ENCODE measurements at regions not wholly inside any gene's neighbourhood (a gene's known extent, or its start where the extent isn't known, plus 50 kb on each side); places are given as distances from the start of the nearest gene placed in this dataset.

DNA sequence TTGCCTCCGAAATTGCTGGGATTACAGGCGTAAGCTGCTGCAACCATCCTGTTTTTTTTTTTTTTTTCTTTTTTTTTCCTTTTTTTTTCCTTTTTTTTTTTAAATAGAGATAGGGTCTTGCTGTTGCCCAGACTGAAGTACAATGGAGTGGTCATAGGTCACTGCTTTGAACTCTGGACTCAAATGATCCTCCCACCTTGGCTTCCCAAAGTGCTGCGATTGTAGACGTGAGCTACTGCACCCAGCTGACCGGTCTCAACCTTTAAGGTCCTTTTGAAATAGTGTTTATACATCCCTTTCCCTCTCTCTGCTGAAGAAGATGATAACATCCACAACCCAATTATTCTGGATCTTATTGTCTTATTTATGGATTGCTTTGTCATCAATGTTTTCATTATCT is 548.7 kb downstream of the GBA3 start:
- H3K27ac ChIP-seq: no peak overlapping the region
- H3K4me3 ChIP-seq: no peak overlapping the region
- no peak for DNase-seq
- no peaks in the 10 kb centered on the region for H3K9me3 ChIP-seq
- H3K4me1 ChIP-seq: no peaks in the 10 kb centered on the region
- H3K36me3 ChIP-seq: no peaks in the 10 kb centered on the region
- no peaks in the 10 kb centered on the region for H3K27me3 ChIP-seq
- 83 to 84% methylated on average over 5 of the region's 5 CpGs for WGBS, 2 donors (ENCODE audit: low coverage in 1 of 2)
- in situ Hi-C loops (cut with MboI; ENCODE audit: low pct_ligation_motif_present in 1 of 4, low pct_unique_long_range_greater_than_20kb in 1 of 4, low sequenced_read_pairs in 3 of 4) (no loop called here), intact Hi-C loops (cut with DNase I; ENCODE audit: low total_unique reads) (no loop called here)
- TF ChIP-seq POLR2AphosphoS5 (IDR thresholded peaks at IDR 0.05): no peak
- TF ChIP-seq EP300 (IDR thresholded peaks at IDR 0.05; ENCODE audit: low read depth): no peak

- H3K4me3 ChIP-seq: no peak overlapping the region
- H3K27ac ChIP-seq: no peak overlapping the region
- WGBS, 2 donors (ENCODE audit: low coverage in 1 of 2): 50 to 63% methylated on average over 1 to 2 of the region's 2 CpGs
- intact Hi-C loops (cut with DNase I; ENCODE audit: low total_unique reads): no loop called here
- H3K4me1 ChIP-seq: no peaks in the 10 kb centered on the region
- no peaks in the 10 kb centered on the region for H3K36me3 ChIP-seq
- no peaks in the 10 kb centered on the region for H3K27me3 ChIP-seq
- in situ Hi-C loops (cut with MboI; ENCODE audit: low pct_ligation_motif_present in 1 of 4, low pct_unique_long_range_greater_than_20kb in 1 of 4, low sequenced_read_pairs in 3 of 4): no loop called here
- H3K9me3 ChIP-seq: no peaks in the 10 kb centered on the region
- TF ChIP-seq POLR2A (IDR thresholded peaks at IDR 0.05): no peak
- TF ChIP-seq, protein P1, sequence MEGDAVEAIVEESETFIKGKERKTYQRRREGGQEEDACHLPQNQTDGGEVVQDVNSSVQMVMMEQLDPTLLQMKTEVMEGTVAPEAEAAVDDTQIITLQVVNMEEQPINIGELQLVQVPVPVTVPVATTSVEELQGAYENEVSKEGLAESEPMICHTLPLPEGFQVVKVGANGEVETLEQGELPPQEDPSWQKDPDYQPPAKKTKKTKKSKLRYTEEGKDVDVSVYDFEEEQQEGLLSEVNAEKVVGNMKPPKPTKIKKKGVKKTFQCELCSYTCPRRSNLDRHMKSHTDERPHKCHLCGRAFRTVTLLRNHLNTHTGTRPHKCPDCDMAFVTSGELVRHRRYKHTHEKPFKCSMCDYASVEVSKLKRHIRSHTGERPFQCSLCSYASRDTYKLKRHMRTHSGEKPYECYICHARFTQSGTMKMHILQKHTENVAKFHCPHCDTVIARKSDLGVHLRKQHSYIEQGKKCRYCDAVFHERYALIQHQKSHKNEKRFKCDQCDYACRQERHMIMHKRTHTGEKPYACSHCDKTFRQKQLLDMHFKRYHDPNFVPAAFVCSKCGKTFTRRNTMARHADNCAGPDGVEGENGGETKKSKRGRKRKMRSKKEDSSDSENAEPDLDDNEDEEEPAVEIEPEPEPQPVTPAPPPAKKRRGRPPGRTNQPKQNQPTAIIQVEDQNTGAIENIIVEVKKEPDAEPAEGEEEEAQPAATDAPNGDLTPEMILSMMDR (IDR thresholded peaks at IDR 0.05): no peak
- no peak for DNase-seq
Measured at GRCh38 chr4:23238848-23239247, 546.1 kb downstream of the GBA3 start.

DNA sequence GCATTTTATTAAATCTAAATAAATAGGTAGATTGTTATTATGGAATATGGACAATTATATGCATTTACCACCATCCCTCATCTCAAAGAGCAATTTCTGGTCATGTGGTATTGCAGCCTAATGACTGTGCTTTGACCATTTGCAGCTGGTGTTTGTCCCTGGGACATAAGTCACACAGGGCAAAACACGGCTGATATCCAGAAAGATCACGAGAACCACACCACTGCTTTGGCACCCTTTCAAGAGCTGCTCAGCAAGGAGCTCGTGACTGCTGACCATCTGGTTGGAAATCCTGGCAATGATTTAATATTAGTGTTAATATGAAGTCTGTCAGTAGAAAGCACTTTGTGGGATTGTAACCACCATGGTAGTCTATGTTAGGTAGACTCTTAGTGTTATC is 545.0 kb downstream of the GBA3 start:
- no peak overlapping the region for H3K27ac ChIP-seq
- intact Hi-C loops (cut with DNase I; ENCODE audit: low total_unique reads): no loop called here

DNA sequence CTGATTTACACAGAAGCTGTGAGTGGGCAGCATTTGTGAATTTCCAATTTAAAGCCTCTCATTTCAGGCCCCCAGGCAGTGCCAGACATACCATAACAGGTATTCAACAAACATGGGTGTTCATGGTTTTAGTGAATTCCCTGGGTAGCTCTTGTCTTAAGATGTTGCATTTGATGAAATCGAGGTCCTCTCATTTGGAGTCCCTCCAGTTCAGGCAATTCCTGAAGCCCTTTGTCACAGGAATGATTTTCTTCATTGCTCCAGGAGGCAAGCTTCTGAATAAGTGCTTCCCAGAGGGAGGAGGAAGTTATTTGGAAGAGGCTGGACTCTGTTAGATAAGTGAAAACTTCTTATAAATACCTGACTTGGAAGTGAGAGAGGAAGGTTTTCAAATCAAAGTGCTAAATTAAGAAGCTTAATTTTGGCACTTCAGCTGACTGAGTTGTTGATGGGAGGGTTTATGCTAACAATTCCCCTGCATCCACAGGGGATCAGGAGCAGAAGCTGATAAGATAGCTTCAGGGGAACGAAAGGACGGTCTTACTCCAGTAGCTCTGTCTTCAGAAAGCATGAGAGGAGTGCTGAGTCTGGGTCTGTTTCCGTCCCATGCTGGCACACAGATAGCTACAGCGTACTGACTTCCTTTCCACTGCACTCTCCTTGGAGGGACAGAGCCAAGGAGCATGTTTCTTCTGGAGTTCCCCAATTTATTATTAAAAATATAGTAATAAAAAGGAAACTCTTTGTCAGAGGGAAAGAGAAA is 543.1 kb downstream of the GBA3 start:
- Histone ChIP-seq H3K9me3 (no peaks in the 10 kb centered on the region), H3K27ac (no peak overlapping the region), H3K27me3 (no peaks in the 10 kb centered on the region), H3K36me3 (no peaks in the 10 kb centered on the region), H3K4me1 (no peaks in the 10 kb centered on the region), H3K4me3 (no peak overlapping the region)
- in situ Hi-C loops (cut with MboI; ENCODE audit: low pct_ligation_motif_present in 1 of 4, low pct_unique_long_range_greater_than_20kb in 1 of 4, low sequenced_read_pairs in 3 of 4) (no loop called here), intact Hi-C loops (cut with DNase I; ENCODE audit: low total_unique reads) (no loop called here)
- whole genome bisulfite sequencing, 2 donors (ENCODE audit: low coverage in 1 of 2): 57 to 68% methylated on average over 4 to 5 of the region's 5 CpGs
- TF ChIP-seq POLR2A (IDR thresholded peaks at IDR 0.05) (no peak), POLR2AphosphoS5 (IDR thresholded peaks at IDR 0.05) (no peak), EP300 (IDR thresholded peaks at IDR 0.05; ENCODE audit: low read depth) (no peak)
- TF ChIP-seq, protein P1 (IDR thresholded peaks at IDR 0.05): no peak
- no peak for DNase-seq

More for the DNA sequence above, 545.0 kb downstream of the GBA3 start:
- Histone ChIP-seq H3K4me3 (no peak overlapping the region), H3K4me1 (no peaks in the 10 kb centered on the region), H3K9me3 (no peaks in the 10 kb centered on the region), H3K36me3 (no peaks in the 10 kb centered on the region), H3K27me3 (no peaks in the 10 kb centered on the region)
- TF ChIP-seq POLR2A (IDR thresholded peaks at IDR 0.05) (no peak), EP300 (IDR thresholded peaks at IDR 0.05; ENCODE audit: low read depth) (no peak), POLR2AphosphoS5 (IDR thresholded peaks at IDR 0.05) (no peak)
- TF ChIP-seq, protein P1 (IDR thresholded peaks at IDR 0.05): no peak
- WGBS, 2 donors (ENCODE audit: low coverage in 1 of 2): 40 to 52% methylated on average over 1 to 3 of the region's 3 CpGs
- in situ Hi-C loops (cut with MboI; ENCODE audit: low pct_ligation_motif_present in 1 of 4, low pct_unique_long_range_greater_than_20kb in 1 of 4, low sequenced_read_pairs in 3 of 4): no loop called here
- no peak for DNase-seq

GRCh38 chr4:23234716-23235115 is 542.0 kb downstream of the GBA3 start:
- no peaks in the 10 kb centered on the region for H3K4me1 ChIP-seq
- intact Hi-C loops (cut with DNase I; ENCODE audit: low total_unique reads): no loop called here
- no peaks in the 10 kb centered on the region for H3K27me3 ChIP-seq
- TF ChIP-seq, protein P1 (IDR thresholded peaks at IDR 0.05): no peak
- no peak for TF ChIP-seq EP300 (IDR thresholded peaks at IDR 0.05; ENCODE audit: low read depth)
- no peak for TF ChIP-seq POLR2AphosphoS5 (IDR thresholded peaks at IDR 0.05)
- no peak for TF ChIP-seq POLR2A (IDR thresholded peaks at IDR 0.05)
- 90 to 92% methylated on average over 4 of the region's 4 CpGs for WGBS, 2 donors (ENCODE audit: low coverage in 1 of 2)
- DNase-seq: no peak
- no peak overlapping the region for H3K4me3 ChIP-seq
- in situ Hi-C loops (cut with MboI; ENCODE audit: low pct_ligation_motif_present in 1 of 4, low pct_unique_long_range_greater_than_20kb in 1 of 4, low sequenced_read_pairs in 3 of 4): no loop called here
- no peak overlapping the region for H3K27ac ChIP-seq
- H3K9me3 ChIP-seq: no peaks in the 10 kb centered on the region
- no peaks in the 10 kb centered on the region for H3K36me3 ChIP-seq

Measured in transverse colon (tissue), 4 donors.